ENCODE measurements at regions not wholly inside any gene's neighbourhood (a gene's known extent, or its start where the extent isn't known, plus 50 kb on each side); places are given as distances from the start of the nearest gene placed in this dataset.

DNA sequence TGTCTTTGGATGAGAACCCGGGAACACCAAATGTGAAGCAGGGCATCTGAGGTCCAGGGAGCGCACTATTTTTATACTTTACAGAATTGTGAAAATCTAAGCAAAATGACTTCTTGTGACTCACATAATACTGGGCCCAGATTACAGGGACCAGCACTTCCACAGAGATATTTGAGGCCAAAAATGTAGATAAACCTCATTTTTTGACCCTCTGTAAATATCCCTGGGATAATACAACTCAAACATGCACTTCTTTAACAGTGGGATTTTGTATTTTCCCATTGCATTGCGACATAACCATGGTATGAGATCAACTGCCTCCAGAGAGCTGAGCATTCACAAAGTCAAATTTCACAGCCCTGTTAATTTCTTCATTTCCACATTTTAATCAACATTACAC is 289.4 kb upstream of the ADGRL4 start:
- intact Hi-C loops (cut with DNase I): no loop called here
- H3K9me3 ChIP-seq: no peaks in the 10 kb centered on the region
- DNase-seq (no peak), ATAC-seq (no peak)
- WGBS (ENCODE audit: insufficient coverage, low coverage, low lambda C conversion rate, missing lambda C conversion rate): 53% methylated on average over 2 of the region's 3 CpGs
- no peak for TF ChIP-seq POLR2A (IDR thresholded peaks at IDR 0.05)
- no peak for TF ChIP-seq CTCF (IDR thresholded peaks at IDR 0.05)
- no peaks in the 10 kb centered on the region for H3K4me1 ChIP-seq
- no peak overlapping the region for H3K27ac ChIP-seq
- no peaks in the 10 kb centered on the region for H3K36me3 ChIP-seq
- no peaks in the 10 kb centered on the region for H3K27me3 ChIP-seq
- H3K4me3 ChIP-seq: no peak overlapping the region

GRCh38 chr1:79293611-79294010 is 287.1 kb upstream of the ADGRL4 start:
- no peak for ATAC-seq
- H3K4me3 ChIP-seq: no peak overlapping the region
- no peak for DNase-seq
- TF ChIP-seq CTCF (IDR thresholded peaks at IDR 0.05): no peak
- no peak for TF ChIP-seq POLR2A (IDR thresholded peaks at IDR 0.05)
- no peak overlapping the region for H3K27ac ChIP-seq
- intact Hi-C loops (cut with DNase I): no loop called here
- H3K9me3 ChIP-seq: no peaks in the 10 kb centered on the region
- H3K36me3 ChIP-seq: no peaks in the 10 kb centered on the region
- WGBS (ENCODE audit: insufficient coverage, low coverage, low lambda C conversion rate, missing lambda C conversion rate): 57% methylated on average over 1 of the region's 1 CpG
- no peaks in the 10 kb centered on the region for H3K27me3 ChIP-seq
- no peaks in the 10 kb centered on the region for H3K4me1 ChIP-seq

- 60% methylated on average over 7 of the region's 7 CpGs for WGBS (ENCODE audit: insufficient coverage, low coverage, low lambda C conversion rate, missing lambda C conversion rate)
- H3K4me3 ChIP-seq: no peak overlapping the region
- no peak overlapping the region for H3K27ac ChIP-seq
- ATAC-seq (no peak), DNase-seq (no peak)
- H3K27me3 ChIP-seq: no peaks in the 10 kb centered on the region
- no peak for TF ChIP-seq CTCF (IDR thresholded peaks at IDR 0.05)
- no peak for TF ChIP-seq POLR2A (IDR thresholded peaks at IDR 0.05)
- no peaks in the 10 kb centered on the region for H3K36me3 ChIP-seq
- no peaks in the 10 kb centered on the region for H3K9me3 ChIP-seq
- intact Hi-C loops (cut with DNase I): no loop called here
- no peaks in the 10 kb centered on the region for H3K4me1 ChIP-seq
These were observed 284.5 kb upstream of the ADGRL4 start for GRCh38 chr1:79290927-79291474.

GRCh38 chr1:79287982-79288381 is 281.5 kb upstream of the ADGRL4 start:
- no peaks in the 10 kb centered on the region for H3K36me3 ChIP-seq
- H3K4me1 ChIP-seq: no peaks in the 10 kb centered on the region
- intact Hi-C loops (cut with DNase I): no loop called here
- no peaks in the 10 kb centered on the region for H3K9me3 ChIP-seq
- TF ChIP-seq CTCF (IDR thresholded peaks at IDR 0.05): no peak
- TF ChIP-seq POLR2A (IDR thresholded peaks at IDR 0.05): no peak
- no peak for ATAC-seq
- no peak overlapping the region for H3K27ac ChIP-seq
- no peaks in the 10 kb centered on the region for H3K27me3 ChIP-seq
- DNase-seq: no peak
- 62% methylated on average over 2 of the region's 2 CpGs for WGBS (ENCODE audit: insufficient coverage, low coverage, low lambda C conversion rate, missing lambda C conversion rate)
- no peak overlapping the region for H3K4me3 ChIP-seq

DNA sequence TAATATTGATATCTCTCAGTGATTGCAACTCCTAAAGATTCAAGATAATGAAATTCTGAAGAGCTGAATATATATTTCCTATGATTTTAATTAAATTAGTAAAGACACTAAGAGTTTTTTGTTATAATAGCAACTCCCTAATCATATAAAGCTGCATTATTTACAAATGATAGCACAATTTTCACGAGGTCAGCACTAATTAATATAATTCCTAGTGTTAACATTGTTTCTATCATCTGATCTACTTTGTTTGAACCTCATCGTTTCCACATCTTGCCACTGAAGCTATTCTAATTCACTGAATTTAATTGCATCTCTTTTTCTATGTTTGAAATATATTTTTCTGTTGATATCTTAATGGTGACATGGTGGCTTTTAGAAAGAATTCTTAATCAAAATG is 279.1 kb upstream of the ADGRL4 start:
- Histone ChIP-seq H3K36me3 (no peaks in the 10 kb centered on the region), H3K4me1 (no peaks in the 10 kb centered on the region), H3K27ac (no peak overlapping the region), H3K4me3 (no peak overlapping the region), H3K9me3 (no peaks in the 10 kb centered on the region), H3K27me3 (no peaks in the 10 kb centered on the region)
- 45% methylated on average over 2 of the region's 2 CpGs for WGBS (ENCODE audit: insufficient coverage, low coverage, low lambda C conversion rate, missing lambda C conversion rate)
- TF ChIP-seq CTCF (IDR thresholded peaks at IDR 0.05): no peak
- TF ChIP-seq POLR2A (IDR thresholded peaks at IDR 0.05): no peak
- no peak for DNase-seq
- intact Hi-C loops (cut with DNase I): no loop called here
- no peak for ATAC-seq

Measured in right lobe of liver (tissue), 6 donors.